Ascending aorta (tissue), 2 donors: ENCODE measurements at regions not wholly inside any gene's neighbourhood (a gene's known extent, or its start where the extent isn't known, plus 50 kb on each side); places are given as distances from the start of the nearest gene placed in this dataset.

Experiments
- DNase-seq, 2 donors: peaks; one replicate each; pipeline ENCODE4 v3.0.0-alpha.2; 2019; ENCODE audit warnings: low spot score in 2 of 2
- H3K27ac ChIP-seq, 2 donors: fragments of 200-600 bp; sonication (generic); one replicate each; pipeline ENCODE4 v1.5.1; 2016 to 2017; ENCODE audit warnings: mild to moderate bottlenecking in 1 of 2
- H3K27me3 ChIP-seq: fragments of 200-600 bp; sonication (generic); one replicate; pipeline ENCODE4 v1.5.1; 2017
- H3K36me3 ChIP-seq, 2 donors: fragments of 200-600 bp; sonication (generic); one replicate each; pipeline ENCODE4 v1.5.1; 2016
- H3K4me1 ChIP-seq, 2 donors: fragments of 200-600 bp; sonication (generic); one replicate each; pipeline ENCODE4 v1.5.1; 2016 to 2017; ENCODE audit warnings: mild to moderate bottlenecking in 1 of 2
- H3K4me3 ChIP-seq, 2 donors: fragments of 200-600 bp; sonication (generic); one replicate each; pipeline ENCODE4 v1.5.1; 2016 to 2017; ENCODE audit warnings: mild to moderate bottlenecking in 1 of 2
- H3K9me3 ChIP-seq, 2 donors: fragments of 200-600 bp; sonication (generic); one replicate each; pipeline ENCODE4 v1.5.1; 2016
- CTCF ChIP-seq, 3 experiments: fragments of 200-600 bp in 2 of 3; fragments of 450-650 bp in 1 of 3; sonication (generic) in 2 of 3; IDR thresholded peaks; one replicate each; pipeline ENCODE4 v1.5.1; 2016 to 2019; ENCODE audit warnings: antibody characterized with exemption in 3 of 3, mild to moderate bottlenecking in 1 of 3, moderate library complexity in 1 of 3
- intact Hi-C: fragments of 100-400 bp; cut with DNase I; formaldehyde crosslinking; loops from one replicate; pipeline ENCODE4 v1.15.1; 2023

GRCh38 chr10:111231779-111232178, 154.9 kb downstream of the ADRA2A start:
- H3K36me3 ChIP-seq, result no peaks in the 10 kb centered on the region
- no peaks in the 10 kb centered on the region for H3K4me1 ChIP-seq
- no peaks in the 10 kb centered on the region for H3K9me3 ChIP-seq
- no peak overlapping the region for H3K27ac ChIP-seq
- intact Hi-C loops, result no loop called here
- no peak for DNase-seq
- H3K27me3 ChIP-seq, result no peaks in the 10 kb centered on the region
- no peak for TF ChIP-seq CTCF (IDR thresholded peaks at IDR 0.05)
- no peak overlapping the region for H3K4me3 ChIP-seq

DNA sequence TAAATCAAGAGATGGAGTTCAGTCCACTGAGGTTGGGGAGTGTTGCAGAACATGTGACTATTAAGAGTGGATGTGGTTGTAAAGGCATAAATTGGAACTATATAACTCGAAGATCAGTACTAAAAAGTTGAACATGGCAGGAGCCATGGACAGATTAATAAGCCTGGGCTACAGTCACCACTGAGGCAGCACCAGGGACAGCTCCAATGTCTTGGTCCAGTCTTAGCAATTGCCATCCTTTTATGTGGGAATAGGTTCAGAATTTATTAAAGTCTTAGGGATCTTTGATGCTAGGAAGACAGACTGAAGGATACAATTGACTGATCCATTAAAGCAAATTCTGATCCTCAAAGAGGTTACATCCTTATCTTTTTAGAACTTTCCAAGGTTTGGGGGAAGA, 156.6 kb downstream of the ADRA2A start:
- DNase-seq, result no peak
- no peak for TF ChIP-seq CTCF (IDR thresholded peaks at IDR 0.05)

GRCh38 chr10:111234234-111234913, 157.5 kb downstream of the ADRA2A start:
- Histone ChIP-seq H3K36me3 (no peaks in the 10 kb centered on the region), H3K27ac (no peak overlapping the region), H3K27me3 (no peaks in the 10 kb centered on the region), H3K9me3 (no peaks in the 10 kb centered on the region), H3K4me3 (no peak overlapping the region), H3K4me1 (no peaks in the 10 kb centered on the region)
- intact Hi-C loops, result no loop called here
- no peak for DNase-seq
- no peak for TF ChIP-seq CTCF (IDR thresholded peaks at IDR 0.05)

More for the DNA sequence above, 156.6 kb downstream of the ADRA2A start:
- intact Hi-C loops, result no loop called here
- Histone ChIP-seq H3K27ac (no peak overlapping the region), H3K27me3 (no peaks in the 10 kb centered on the region), H3K4me1 (no peaks in the 10 kb centered on the region), H3K4me3 (no peak overlapping the region), H3K9me3 (no peaks in the 10 kb centered on the region), H3K36me3 (no peaks in the 10 kb centered on the region)

DNA sequence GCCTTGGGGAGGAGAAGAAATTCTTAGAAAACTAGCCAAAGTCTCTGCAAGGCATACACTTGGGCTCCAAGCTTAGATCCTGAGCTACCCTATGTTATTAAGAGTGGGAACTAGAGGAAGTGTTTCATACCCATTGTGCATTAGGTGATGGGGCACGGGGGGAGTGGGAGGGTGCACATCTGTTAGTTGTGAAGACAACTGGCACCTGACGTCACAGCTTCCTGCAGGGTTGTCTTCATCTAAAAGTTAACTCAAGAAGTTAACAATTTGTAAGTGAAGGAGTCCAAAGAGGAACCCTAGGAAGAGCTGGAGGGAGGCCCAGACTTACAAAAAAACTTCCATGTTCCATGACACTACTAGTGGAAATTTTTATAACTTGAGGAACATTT, 158.1 kb downstream of the ADRA2A start:
- TF ChIP-seq CTCF (IDR thresholded peaks at IDR 0.05), result no peak
- no peaks in the 10 kb centered on the region for H3K36me3 ChIP-seq
- H3K4me1 ChIP-seq, result no peaks in the 10 kb centered on the region
- no peak for DNase-seq
- H3K4me3 ChIP-seq, result no peak overlapping the region
- H3K27ac ChIP-seq, result no peak overlapping the region
- H3K27me3 ChIP-seq, result no peaks in the 10 kb centered on the region
- no peaks in the 10 kb centered on the region for H3K9me3 ChIP-seq
- intact Hi-C loops, result no loop called here

DNA sequence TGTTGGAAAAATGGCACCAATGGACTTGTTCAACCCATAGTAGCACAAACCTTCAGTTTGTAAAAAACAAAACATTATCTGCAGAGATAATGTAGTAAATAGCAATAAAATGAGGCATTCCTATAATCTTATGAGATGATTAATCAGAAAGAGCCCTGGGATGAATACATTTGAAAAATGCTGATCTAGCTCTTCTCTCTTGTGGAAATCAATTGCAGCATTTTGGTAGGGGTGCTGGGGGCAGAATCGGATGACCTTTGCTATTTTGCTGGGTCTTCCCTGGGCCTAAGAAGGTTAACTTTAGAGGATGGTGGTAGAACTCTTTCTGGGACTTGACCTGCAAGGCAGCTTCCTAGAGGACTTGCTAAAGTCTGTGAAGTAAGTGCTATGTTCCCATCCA, 163.5 kb downstream of the ADRA2A start:
- Histone ChIP-seq H3K4me1 (no peaks in the 10 kb centered on the region), H3K27me3 (no peaks in the 10 kb centered on the region), H3K36me3 (no peaks in the 10 kb centered on the region), H3K4me3 (no peak overlapping the region), H3K9me3 (no peaks in the 10 kb centered on the region), H3K27ac (no peak overlapping the region)
- intact Hi-C loops, result no loop called here
- no peak for DNase-seq
- TF ChIP-seq CTCF (IDR thresholded peaks at IDR 0.05), result no peak

DNA sequence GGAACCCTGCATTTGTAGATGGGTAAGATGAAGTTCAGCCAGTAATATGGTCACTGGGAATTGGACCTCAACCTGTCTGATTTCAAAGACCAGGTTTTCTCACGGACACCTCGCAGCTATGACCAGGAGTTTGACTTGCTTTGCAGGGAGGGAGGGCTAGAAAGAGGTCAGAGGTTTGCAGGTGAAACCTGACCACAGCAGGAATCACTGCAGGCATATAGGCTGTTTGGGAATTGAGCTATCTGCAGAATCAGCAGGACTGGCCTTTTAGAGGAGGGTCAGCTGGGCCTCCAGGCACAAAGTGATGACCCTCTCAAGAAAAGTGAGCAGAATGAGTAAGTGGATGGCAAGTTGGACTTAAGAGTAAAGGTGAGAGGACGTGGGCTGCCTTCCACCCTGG, 166.3 kb downstream of the ADRA2A start:
- H3K4me3 ChIP-seq, result no peak overlapping the region
- intact Hi-C loops, result no loop called here
- H3K9me3 ChIP-seq, result no peaks in the 10 kb centered on the region
- no peak for DNase-seq
- H3K4me1 ChIP-seq, result no peaks in the 10 kb centered on the region
- no peak overlapping the region for H3K27ac ChIP-seq
- no peaks in the 10 kb centered on the region for H3K27me3 ChIP-seq
- no peaks in the 10 kb centered on the region for H3K36me3 ChIP-seq
- no peak for TF ChIP-seq CTCF (IDR thresholded peaks at IDR 0.05)
